BJ (cell line): ENCODE measurements at regions not wholly inside any gene's neighbourhood (a gene's known extent, or its start where the extent isn't known, plus 50 kb on each side); places are given as distances from the start of the nearest gene placed in this dataset.

Source experiments
- CTCF ChIA-PET: fragments of 350-600 bp; formaldehyde crosslinking; extraction: SDS; loops from one replicate; lab custom pipeline; 2021; ENCODE audit warnings: antibody characterized with exemption, inconsistent platforms; lab: Yijun Ruan, JAX
- POLR2A ChIA-PET: fragments of 300-600 bp; sonication (Branson Sonifier 250); formaldehyde crosslinking; extraction: SDS; loops from one replicate; lab custom pipeline; 2021; ENCODE audit warnings: antibody characterized with exemption; lab: Charles Lee
- DNase-seq: peaks from one replicate; pipeline ENCODE4 v3.0.0-alpha.2; 2011; ENCODE audit warnings: low read depth
- H3K27me3 ChIP-seq: 2 replicates; pipeline ENCODE4 v1.6.0; 2011; ENCODE audit warnings: low read length; ENCODE audit not compliant: control insufficient read depth, insufficient read depth
- H3K36me3 ChIP-seq: 2 replicates; pipeline ENCODE4 v1.5.1; 2011; ENCODE audit warnings: low read length; ENCODE audit not compliant: control insufficient read depth, insufficient read depth
- H3K4me3 ChIP-seq: 2 replicates; pipeline ENCODE4 v1.5.1; 2011; ENCODE audit warnings: low read depth, mild to moderate bottlenecking, control low read depth, low read length
- CTCF ChIP-seq: IDR thresholded peaks from 2 replicates; pipeline ENCODE4 v1.5.1; 2011; ENCODE audit warnings: low read depth, mild to moderate bottlenecking, control low read depth, inconsistent platforms, low read length, moderate library complexity; ENCODE audit not compliant: insufficient read depth

GRCh38 chr12:78306236-78306635 is 475.5 kb downstream of the NAV3 start:
- no peaks in the 10 kb centered on the region for H3K27me3 ChIP-seq
- ChIA-PET POLR2A (no interaction called here), CTCF (no interaction called here)
- H3K4me3 ChIP-seq: no peak overlapping the region
- no peak for TF ChIP-seq CTCF
- H3K36me3 ChIP-seq: no peaks in the 10 kb centered on the region
- DNase-seq: no peak

GRCh38 chr12:78308701-78309100 is 478.0 kb downstream of the NAV3 start:
- no peak for TF ChIP-seq CTCF
- Histone ChIP-seq H3K27me3 (no peaks in the 10 kb centered on the region), H3K4me3 (no peak overlapping the region), H3K36me3 (no peaks in the 10 kb centered on the region)
- no peak for DNase-seq
- CTCF ChIA-PET: no interaction called here
- POLR2A ChIA-PET: no interaction called here

- DNase-seq: no peak
- ChIA-PET POLR2A (no interaction called here), CTCF (no interaction called here)
- no peaks in the 10 kb centered on the region for H3K36me3 ChIP-seq
- no peak for TF ChIP-seq CTCF
- no peak overlapping the region for H3K4me3 ChIP-seq
- H3K27me3 ChIP-seq: no peaks in the 10 kb centered on the region
Observed at GRCh38 chr12:78315028-78315427, 484.3 kb downstream of the NAV3 start.

DNA sequence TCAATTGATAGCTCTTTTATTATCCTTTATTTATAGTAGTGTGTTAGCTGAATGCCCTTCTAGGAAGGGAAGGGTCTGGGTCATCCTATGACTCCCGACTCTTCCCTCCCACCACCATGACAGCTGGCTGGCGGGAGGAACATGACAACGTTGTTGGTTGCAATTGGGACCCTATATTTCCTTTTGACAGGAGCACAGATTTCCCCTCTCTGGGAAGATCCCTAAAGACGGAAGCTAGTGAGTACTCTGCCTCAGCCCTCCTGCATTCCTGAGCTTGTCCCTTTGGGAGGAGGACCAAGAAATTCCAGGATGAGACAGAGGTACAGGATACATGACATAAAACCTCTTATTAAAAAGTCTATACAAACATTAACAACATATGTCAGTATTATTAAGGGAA is 485.4 kb downstream of the NAV3 start:
- POLR2A ChIA-PET: no interaction called here
- CTCF ChIA-PET: interaction anchor here (1.5 kb wide), 1 partner anchor 16 kb away, joined by 3 read pairs; no protein-coding TSS in a partner anchor
- H3K36me3 ChIP-seq: no peaks in the 10 kb centered on the region
- no peak for TF ChIP-seq CTCF
- DNase-seq: no peak
- H3K4me3 ChIP-seq: no peak overlapping the region
- H3K27me3 ChIP-seq: no peaks in the 10 kb centered on the region

DNA sequence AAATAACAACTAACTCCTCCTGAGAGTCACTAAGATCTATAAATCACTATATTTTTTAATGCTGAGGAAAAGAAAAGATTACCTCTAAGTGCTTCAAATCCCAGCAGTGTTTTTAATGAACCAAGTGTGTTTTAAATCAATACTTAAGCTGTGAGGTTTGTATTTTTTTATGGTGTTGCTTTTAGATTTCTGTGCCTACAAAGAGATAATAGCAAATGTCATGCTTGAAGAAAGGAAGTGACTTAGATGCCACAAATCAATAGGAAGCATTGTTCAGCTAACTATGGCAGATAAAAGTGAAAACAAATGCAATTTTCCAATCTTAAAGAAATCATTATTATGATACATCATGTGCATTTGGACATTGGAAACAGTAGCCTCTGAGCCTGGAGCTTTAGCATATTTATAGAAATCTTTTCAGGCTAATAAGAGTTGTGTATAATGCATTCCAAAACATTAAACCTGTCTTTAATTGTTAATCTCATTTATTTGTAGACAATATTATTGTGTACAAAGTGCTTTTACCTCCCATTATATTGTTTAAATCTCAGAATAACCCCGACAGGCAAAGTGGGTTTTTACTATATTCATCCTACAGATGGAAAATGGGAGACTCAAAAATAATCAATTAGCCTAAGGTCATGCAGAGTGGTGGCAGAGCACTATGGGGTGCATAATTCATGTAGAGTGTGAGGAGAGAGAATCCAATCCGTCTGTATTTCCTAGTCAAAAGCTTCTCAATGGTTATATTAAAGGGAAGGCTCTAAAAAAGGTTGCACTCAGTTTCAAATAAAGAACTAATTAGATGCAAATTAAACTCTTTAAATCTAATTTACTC is 486.2 kb downstream of the NAV3 start:
- no peaks in the 10 kb centered on the region for H3K27me3 ChIP-seq
- POLR2A ChIA-PET: no interaction called here
- no peak for TF ChIP-seq CTCF
- CTCF ChIA-PET: interaction anchor here (1.5 kb wide), 1 partner anchor 16 kb away, joined by 3 read pairs; no protein-coding TSS in a partner anchor
- no peak for DNase-seq
- H3K36me3 ChIP-seq: no peaks in the 10 kb centered on the region
- H3K4me3 ChIP-seq: no peak overlapping the region
